DND-41 (cell line): ENCODE measurements at regions not wholly inside any gene's neighbourhood (a gene's known extent, or its start where the extent isn't known, plus 50 kb on each side); places are given as distances from the start of the nearest gene placed in this dataset.

Experiments
- CTCF ChIP-seq: IDR thresholded peaks from 2 replicates; pipeline ENCODE4 v1.5.1; 2012; ENCODE audit warnings: borderline replicate concordance, low read length, moderate library complexity, mild to moderate bottlenecking; ENCODE audit not compliant: poor library complexity, severe bottlenecking; ENCODE audit errors: extremely low read depth
- EZH2 ChIP-seq: IDR thresholded peaks from 3 replicates; pipeline ENCODE4 v1.6.1; 2012; ENCODE audit warnings: borderline replicate concordance, low read depth, mild to moderate bottlenecking, moderate library complexity, low read length, inconsistent platforms; ENCODE audit not compliant: severe bottlenecking

- no peak for TF ChIP-seq CTCF
- no peak for TF ChIP-seq EZH2
Observed at GRCh38 chr15:86018679-86019078, 61.0 kb upstream of the AGBL1 start.
